ENCODE measurements at regions not wholly inside any gene's neighbourhood (a gene's known extent, or its start where the extent isn't known, plus 50 kb on each side); places are given as distances from the start of the nearest gene placed in this dataset.

GRCh38 chr18:42437001-42437400 is 482.0 kb downstream of the PIK3C3 start:
- Histone ChIP-seq H3K4me3 (no peak overlapping the region), H3K27ac (no peak overlapping the region)

- Histone ChIP-seq H3K27ac (no peak overlapping the region), H3K4me3 (no peak overlapping the region)
Observed at GRCh38 chr18:42437646-42438045, 482.6 kb downstream of the PIK3C3 start.

- Histone ChIP-seq H3K4me3 (no peak overlapping the region), H3K27ac (no peak overlapping the region)
Observed at GRCh38 chr18:42442656-42443055, 487.6 kb downstream of the PIK3C3 start.

GRCh38 chr18:42444349-42444748 is 489.3 kb downstream of the PIK3C3 start:
- H3K4me3 ChIP-seq, result no peak overlapping the region
- no peak overlapping the region for H3K27ac ChIP-seq

GRCh38 chr18:42445359-42445758 is 490.3 kb downstream of the PIK3C3 start:
- no peak overlapping the region for H3K27ac ChIP-seq
- no peak overlapping the region for H3K4me3 ChIP-seq

- Histone ChIP-seq H3K27ac (no peak overlapping the region), H3K4me3 (no peak overlapping the region)
Observed at GRCh38 chr18:42446195-42446594, 491.2 kb downstream of the PIK3C3 start.

GRCh38 chr18:42447688-42448087 is 492.7 kb downstream of the PIK3C3 start:
- H3K27ac ChIP-seq, result no peak overlapping the region
- no peak overlapping the region for H3K4me3 ChIP-seq

- H3K27ac ChIP-seq, result no peak overlapping the region
- H3K4me3 ChIP-seq, result no peak overlapping the region
Observed at GRCh38 chr18:42458226-42458625, 503.2 kb downstream of the PIK3C3 start.

GRCh38 chr18:42459873-42460272 is 504.8 kb downstream of the PIK3C3 start:
- no peak overlapping the region for H3K4me3 ChIP-seq

GRCh38 chr18:42471885-42472284 is 516.9 kb downstream of the PIK3C3 start:
- H3K4me3 ChIP-seq, result no peak overlapping the region
- H3K27ac ChIP-seq, result no peak overlapping the region

More at GRCh38 chr18:42459873-42460272, 504.8 kb downstream of the PIK3C3 start:
- no peak overlapping the region for H3K27ac ChIP-seq

- H3K4me3 ChIP-seq, result no peak overlapping the region
- no peak overlapping the region for H3K27ac ChIP-seq
Observed at GRCh38 chr18:42473611-42474010, 518.6 kb downstream of the PIK3C3 start.

GRCh38 chr18:42474577-42474976 is 519.5 kb downstream of the PIK3C3 start:
- no peak overlapping the region for H3K4me3 ChIP-seq
- no peak overlapping the region for H3K27ac ChIP-seq

- H3K27ac ChIP-seq, result no peak overlapping the region
- H3K4me3 ChIP-seq, result no peak overlapping the region
Observed at GRCh38 chr18:42475157-42475556, 520.1 kb downstream of the PIK3C3 start.

GRCh38 chr18:42477267-42477666 is 522.2 kb downstream of the PIK3C3 start:
- Histone ChIP-seq H3K4me3 (no peak overlapping the region), H3K27ac (no peak overlapping the region)

- Histone ChIP-seq H3K27ac (no peak overlapping the region), H3K4me3 (no peak overlapping the region)
Observed at GRCh38 chr18:42480441-42480840, 525.4 kb downstream of the PIK3C3 start.

- no peak overlapping the region for H3K4me3 ChIP-seq
- H3K27ac ChIP-seq, result no peak overlapping the region
Observed at GRCh38 chr18:42484648-42485047, 529.6 kb downstream of the PIK3C3 start.

- H3K4me3 ChIP-seq, result no peak overlapping the region
- no peak overlapping the region for H3K27ac ChIP-seq
Observed at GRCh38 chr18:42486271-42486670, 531.2 kb downstream of the PIK3C3 start.

GRCh38 chr18:42508683-42509296 is 553.8 kb downstream of the PIK3C3 start:
- H3K27ac ChIP-seq, result no peak overlapping the region
- H3K4me3 ChIP-seq, result no peak overlapping the region

GRCh38 chr18:42509750-42510415 is 554.8 kb downstream of the PIK3C3 start:
- no peak overlapping the region for H3K4me3 ChIP-seq
- H3K27ac ChIP-seq, result no peak overlapping the region

- H3K4me3 ChIP-seq, result no peak overlapping the region
Observed at GRCh38 chr18:42510540-42510939, 555.5 kb downstream of the PIK3C3 start.

GRCh38 chr18:42513441-42513840 is 558.4 kb downstream of the PIK3C3 start:
- H3K27ac ChIP-seq, result no peak overlapping the region
- no peak overlapping the region for H3K4me3 ChIP-seq

More at GRCh38 chr18:42510540-42510939, 555.5 kb downstream of the PIK3C3 start:
- no peak overlapping the region for H3K27ac ChIP-seq

- no peak overlapping the region for H3K27ac ChIP-seq
Observed at GRCh38 chr18:42514512-42514911, 559.5 kb downstream of the PIK3C3 start.

More at GRCh38 chr18:42514512-42514911, 559.5 kb downstream of the PIK3C3 start:
- H3K4me3 ChIP-seq, result no peak overlapping the region
